ENCODE measurements at regions not wholly inside any gene's neighbourhood (a gene's known extent, or its start where the extent isn't known, plus 50 kb on each side); places are given as distances from the start of the nearest gene placed in this dataset.

- no peak for TF ChIP-seq CTCF (IDR thresholded peaks at IDR 0.05 in 2 of 3, conservative IDR thresholded peaks at IDR 0.05 in 1 of 3; ENCODE audit: borderline replicate concordance in 1 of 3, insufficient read depth in 1 of 3, low read depth in 2 of 3, low read length in 2 of 3)
- no peak for TF ChIP-seq RAD21 (IDR thresholded peaks at IDR 0.05; ENCODE audit: low read depth)
- no peak for TF ChIP-seq POLR2A (IDR thresholded peaks at IDR 0.05; ENCODE audit: borderline replicate concordance, extremely low read depth, insufficient read depth, insufficient read length)
Measured at GRCh38 chr14:25899197-25899596, 698.6 kb downstream of the NOVA1 start.

All from HCT116 (cell line).